Transverse colon (tissue), 4 donors: ENCODE measurements at regions not wholly inside any gene's neighbourhood (a gene's known extent, or its start where the extent isn't known, plus 50 kb on each side); places are given as distances from the start of the nearest gene placed in this dataset.

Experiments used
- DNase-seq: peaks from one replicate; pipeline ENCODE4 v3.0.0-alpha.2; 2019
- H3K27ac ChIP-seq, 4 donors: fragments of 200-600 bp; sonication (generic); 2 replicates each; pipeline ENCODE4 v1.5.1; 2016 to 2018; ENCODE audit warnings: inconsistent platforms in 4 of 4
- H3K27me3 ChIP-seq: fragments of 200-600 bp; sonication (generic); 2 replicates; pipeline ENCODE4 v1.5.1; 2017; ENCODE audit warnings: inconsistent platforms
- H3K36me3 ChIP-seq, 4 donors: fragments of 200-600 bp; sonication (generic); 2 replicates each; pipeline ENCODE4 v1.5.1; 2017 to 2019; ENCODE audit warnings: inconsistent platforms in 4 of 4
- H3K4me1 ChIP-seq, 4 donors: fragments of 200-600 bp; sonication (generic); 2 replicates each; pipeline ENCODE4 v1.5.1; 2017 to 2020; ENCODE audit warnings: inconsistent platforms in 4 of 4
- H3K4me3 ChIP-seq, 4 donors: fragments of 200-600 bp; sonication (generic); 1 replicate in 1 of 4; 2 replicates in 3 of 4; pipeline versions ENCODE4 v1.5.1 to v1.6.1; 2017 to 2019; ENCODE audit warnings: inconsistent platforms in 4 of 4
- H3K9me3 ChIP-seq, 2 donors: fragments of 200-600 bp; sonication (generic); 2 replicates each; pipeline ENCODE4 v1.5.1; 2017 to 2019; ENCODE audit warnings: inconsistent platforms in 2 of 2
- CTCF ChIP-seq, 5 experiments: fragments of 200-600 bp in 3 of 5; fragments of 450-650 bp in 2 of 5; sonication (generic) in 3 of 5; IDR thresholded peaks; 1 replicate in 2 of 5; 2 replicates in 3 of 5; pipeline ENCODE4 v1.5.1; 2016 to 2017; ENCODE audit warnings: antibody characterized with exemption in 5 of 5, inconsistent platforms in 3 of 5, mild to moderate bottlenecking in 2 of 5, moderate library complexity in 1 of 5
- EP300 ChIP-seq: sonication (generic); formaldehyde crosslinking; IDR thresholded peaks from one replicate; pipeline ENCODE4 v1.6.1; 2017; ENCODE audit warnings: antibody characterized with exemption, low read depth
- POLR2A ChIP-seq: fragments of 450-650 bp; IDR thresholded peaks from one replicate; pipeline ENCODE4 v1.6.1; 2016; ENCODE audit warnings: antibody characterized with exemption, mild to moderate bottlenecking, moderate library complexity
- POLR2AphosphoS5 ChIP-seq, 3 donors: sonication (generic); formaldehyde crosslinking; IDR thresholded peaks; one replicate each; pipeline ENCODE4 v1.6.1; 2016; ENCODE audit warnings: antibody characterized with exemption in 3 of 3
- WGBS, 2 donors: methylation state at CpG; one replicate each; pipeline ENCODE4 v1.1.5; 2018; ENCODE audit warnings: low coverage in 1 of 2; 5-methylcytosine and 5-hydroxymethylcytosine counted together
- in situ Hi-C, 4 donors: fragments of 200-750 bp; cut with MboI; loops; one replicate each; pipeline versions ENCODE4 v1.15.0 to v1.15.1; 2017; ENCODE audit warnings: low sequenced_read_pairs in 3 of 4, low pct_ligation_motif_present in 1 of 4, low pct_unique_long_range_greater_than_20kb in 1 of 4
- intact Hi-C: fragments of 100-400 bp; cut with DNase I; formaldehyde crosslinking; loops from one replicate; pipeline ENCODE4 v1.15.1; 2023; ENCODE audit warnings: low total_unique reads

- no peak overlapping the region for H3K27ac ChIP-seq
- no peak overlapping the region for H3K4me3 ChIP-seq
- H3K4me1 ChIP-seq, result no peaks in the 10 kb centered on the region
- no peaks in the 10 kb centered on the region for H3K9me3 ChIP-seq
- no peaks in the 10 kb centered on the region for H3K27me3 ChIP-seq
- no peaks in the 10 kb centered on the region for H3K36me3 ChIP-seq
- DNase-seq, result no peak
- WGBS, 2 donors, result 86 to 91% methylated on average over 5 to 6 of the region's 6 CpGs
- in situ Hi-C loops (no loop called here), intact Hi-C loops (no loop called here)
- TF ChIP-seq POLR2AphosphoS5 (IDR thresholded peaks at IDR 0.05) (no peak), EP300 (no peak), CTCF (IDR thresholded peaks at IDR 0.05) (no peak), POLR2A (no peak)
These were observed 209.0 kb upstream of the FBXL7 start for GRCh38 chr5:15290953-15291352.

- no peaks in the 10 kb centered on the region for H3K9me3 ChIP-seq
- WGBS, 2 donors, result 0 to 6% methylated on average over 1 of the region's 1 CpG
- H3K4me1 ChIP-seq, result no peaks in the 10 kb centered on the region
- TF ChIP-seq POLR2A (no peak), POLR2AphosphoS5 (IDR thresholded peaks at IDR 0.05) (no peak), CTCF (IDR thresholded peaks at IDR 0.05) (no peak), EP300 (no peak)
- in situ Hi-C loops, result no loop called here
- H3K4me3 ChIP-seq, result no peak overlapping the region
- H3K27ac ChIP-seq, result no peak overlapping the region
- H3K36me3 ChIP-seq, result no peaks in the 10 kb centered on the region
- no peaks in the 10 kb centered on the region for H3K27me3 ChIP-seq
- DNase-seq, result no peak
- intact Hi-C loops, result no loop called here
These were observed 213.3 kb upstream of the FBXL7 start for GRCh38 chr5:15286650-15287049.

- Histone ChIP-seq H3K9me3 (no peaks in the 10 kb centered on the region), H3K27me3 (no peaks in the 10 kb centered on the region), H3K4me1 (no peaks in the 10 kb centered on the region), H3K36me3 (no peaks in the 10 kb centered on the region), H3K27ac (no peak overlapping the region), H3K4me3 (no peak overlapping the region)
- in situ Hi-C loops, result no loop called here
- DNase-seq, result no peak
- WGBS, 2 donors, result 52 to 57% methylated on average over 5 of the region's 5 CpGs
- TF ChIP-seq CTCF (IDR thresholded peaks at IDR 0.05) (no peak), POLR2AphosphoS5 (IDR thresholded peaks at IDR 0.05) (no peak), POLR2A (no peak), EP300 (no peak)
- intact Hi-C loops, result no loop called here
These were observed 213.9 kb upstream of the FBXL7 start for GRCh38 chr5:15285901-15286583.

- Histone ChIP-seq H3K27me3 (no peaks in the 10 kb centered on the region), H3K36me3 (no peaks in the 10 kb centered on the region), H3K27ac (no peak overlapping the region), H3K9me3 (no peaks in the 10 kb centered on the region), H3K4me1 (no peaks in the 10 kb centered on the region), H3K4me3 (no peak overlapping the region)
- in situ Hi-C loops (no loop called here), intact Hi-C loops (no loop called here)
- TF ChIP-seq POLR2AphosphoS5 (IDR thresholded peaks at IDR 0.05), result no peak
- no peak for TF ChIP-seq CTCF (IDR thresholded peaks at IDR 0.05)
- TF ChIP-seq POLR2A, result no peak
- TF ChIP-seq EP300, result no peak
- DNase-seq, result no peak
These were observed 215.3 kb upstream of the FBXL7 start for GRCh38 chr5:15284706-15285105.
